ENCODE measurements at regions not wholly inside any gene's neighbourhood (a gene's known extent, or its start where the extent isn't known, plus 50 kb on each side); places are given as distances from the start of the nearest gene placed in this dataset.

- no peak for TF ChIP-seq CTCF (IDR thresholded peaks at IDR 0.05; ENCODE audit: low read depth, low read length)
- DNase-seq (ENCODE audit: extremely low read depth, low read depth): no peak
These were observed 308.2 kb upstream of the FBXO33 start for GRCh38 chr14:39740454-39740853.

GRCh38 chr14:39739796-39740195, 307.6 kb upstream of the FBXO33 start:
- DNase-seq (ENCODE audit: extremely low read depth, low read depth): no peak
- TF ChIP-seq CTCF (IDR thresholded peaks at IDR 0.05; ENCODE audit: low read depth, low read length): no peak

- DNase-seq (ENCODE audit: extremely low read depth, low read depth): no peak
- TF ChIP-seq CTCF (IDR thresholded peaks at IDR 0.05; ENCODE audit: low read depth, low read length): no peak
These were observed 302.1 kb upstream of the FBXO33 start for GRCh38 chr14:39734306-39734705.

- no peak for TF ChIP-seq CTCF (IDR thresholded peaks at IDR 0.05; ENCODE audit: low read depth, low read length)
- no peak for DNase-seq (ENCODE audit: extremely low read depth, low read depth)
These were observed 301.5 kb upstream of the FBXO33 start for GRCh38 chr14:39733741-39734140.

- no peak for DNase-seq (ENCODE audit: extremely low read depth, low read depth)
- TF ChIP-seq CTCF (IDR thresholded peaks at IDR 0.05; ENCODE audit: low read depth, low read length): no peak
These were observed 299.7 kb upstream of the FBXO33 start for GRCh38 chr14:39731912-39732311.

- no peak for TF ChIP-seq CTCF (IDR thresholded peaks at IDR 0.05; ENCODE audit: low read depth, low read length)
- DNase-seq (ENCODE audit: extremely low read depth, low read depth): no peak
These were observed 294.3 kb upstream of the FBXO33 start for GRCh38 chr14:39726563-39726962.

- TF ChIP-seq CTCF (IDR thresholded peaks at IDR 0.05; ENCODE audit: low read depth, low read length): no peak
- no peak for DNase-seq (ENCODE audit: extremely low read depth, low read depth)
These were observed 290.5 kb upstream of the FBXO33 start for GRCh38 chr14:39722547-39723273.

Measured in AG09319 (cell line).